ENCODE measurements at regions not wholly inside any gene's neighbourhood (a gene's known extent, or its start where the extent isn't known, plus 50 kb on each side); places are given as distances from the start of the nearest gene placed in this dataset.

DNA sequence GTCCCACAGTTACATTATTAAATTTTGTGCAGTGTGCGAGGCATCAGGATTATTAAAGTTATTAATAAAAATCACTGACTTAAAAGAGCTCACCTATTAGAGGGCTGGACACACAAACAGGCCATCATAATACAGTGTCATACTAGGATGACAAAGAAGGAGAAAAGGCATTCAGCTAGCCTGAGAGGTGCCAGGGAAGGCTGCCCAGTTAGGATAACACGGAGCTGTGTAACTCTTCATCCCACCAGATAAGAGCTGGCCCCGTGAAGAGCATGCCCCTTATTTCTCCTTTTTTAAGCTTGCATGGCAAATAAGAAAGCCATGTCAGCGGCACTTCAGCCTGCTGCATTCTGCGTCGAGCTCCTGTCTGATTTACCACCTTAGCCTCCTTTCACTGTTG lies 109.5 kb downstream of the KCNK1 start:
- TF ChIP-seq EZH2 (IDR thresholded peaks at IDR 0.05), result no peak
- TF ChIP-seq CTCF (IDR thresholded peaks at IDR 0.05), result no peak

All from neural progenitor cell (in vitro differentiated cells).